ENCODE measurements at regions not wholly inside any gene's neighbourhood (a gene's known extent, or its start where the extent isn't known, plus 50 kb on each side); places are given as distances from the start of the nearest gene placed in this dataset.

DNA sequence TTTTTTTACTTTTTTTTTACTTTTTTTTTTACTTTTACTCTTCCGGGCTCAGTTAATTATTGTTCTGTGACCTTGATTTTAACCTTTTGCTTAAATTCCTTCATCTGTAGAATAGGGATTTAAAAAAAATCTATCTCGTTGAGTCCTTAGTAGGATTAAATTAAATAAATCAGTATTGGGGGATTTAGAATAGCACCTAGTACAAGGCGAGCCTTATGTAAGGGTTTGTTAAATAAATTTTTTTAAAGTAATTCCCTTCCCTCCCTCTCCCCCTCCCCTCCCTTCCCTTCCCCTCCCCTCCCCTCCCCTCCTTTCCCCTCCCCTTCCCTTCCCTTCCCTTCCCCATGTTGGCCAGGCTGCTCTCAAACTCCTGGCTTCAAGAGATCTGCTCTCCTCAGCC lies 287.2 kb upstream of the KCNH8 start:
- no peak overlapping the region for H3K27ac ChIP-seq
- DNase-seq (ENCODE audit: low read depth in 1 of 2, low spot score in 1 of 2): no peak
- no peaks in the 10 kb centered on the region for H3K4me1 ChIP-seq (ENCODE audit: low read depth)
- TF ChIP-seq, protein P1, sequence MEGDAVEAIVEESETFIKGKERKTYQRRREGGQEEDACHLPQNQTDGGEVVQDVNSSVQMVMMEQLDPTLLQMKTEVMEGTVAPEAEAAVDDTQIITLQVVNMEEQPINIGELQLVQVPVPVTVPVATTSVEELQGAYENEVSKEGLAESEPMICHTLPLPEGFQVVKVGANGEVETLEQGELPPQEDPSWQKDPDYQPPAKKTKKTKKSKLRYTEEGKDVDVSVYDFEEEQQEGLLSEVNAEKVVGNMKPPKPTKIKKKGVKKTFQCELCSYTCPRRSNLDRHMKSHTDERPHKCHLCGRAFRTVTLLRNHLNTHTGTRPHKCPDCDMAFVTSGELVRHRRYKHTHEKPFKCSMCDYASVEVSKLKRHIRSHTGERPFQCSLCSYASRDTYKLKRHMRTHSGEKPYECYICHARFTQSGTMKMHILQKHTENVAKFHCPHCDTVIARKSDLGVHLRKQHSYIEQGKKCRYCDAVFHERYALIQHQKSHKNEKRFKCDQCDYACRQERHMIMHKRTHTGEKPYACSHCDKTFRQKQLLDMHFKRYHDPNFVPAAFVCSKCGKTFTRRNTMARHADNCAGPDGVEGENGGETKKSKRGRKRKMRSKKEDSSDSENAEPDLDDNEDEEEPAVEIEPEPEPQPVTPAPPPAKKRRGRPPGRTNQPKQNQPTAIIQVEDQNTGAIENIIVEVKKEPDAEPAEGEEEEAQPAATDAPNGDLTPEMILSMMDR (IDR thresholded peaks at IDR 0.05; ENCODE audit: low read depth, low read length): no peak
- no peaks in the 10 kb centered on the region for H3K27me3 ChIP-seq
- no peaks in the 10 kb centered on the region for H3K9me3 ChIP-seq (ENCODE audit: low read depth)
- no peaks in the 10 kb centered on the region for H3K36me3 ChIP-seq
- H3K4me3 ChIP-seq: no peak overlapping the region

DNA sequence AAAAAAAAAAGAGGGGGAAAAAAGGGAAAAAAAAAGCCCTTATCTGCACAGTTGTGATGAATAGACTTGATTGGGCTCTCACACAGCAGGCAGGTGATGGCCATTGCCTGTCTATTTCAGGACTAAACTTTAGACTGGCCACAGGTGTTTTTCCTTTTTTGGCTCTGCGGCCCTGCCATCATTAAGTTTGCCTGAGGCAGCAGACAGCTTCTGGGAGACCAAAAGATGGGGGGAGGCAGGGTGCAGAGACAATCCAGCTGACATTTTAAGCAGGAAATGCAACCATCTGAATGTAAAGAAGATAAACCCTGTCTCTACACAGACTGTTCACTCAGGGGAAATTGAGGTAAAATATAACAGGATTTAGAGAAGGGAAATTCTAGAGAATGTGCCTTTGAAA lies 295.0 kb upstream of the KCNH8 start:
- Histone ChIP-seq H3K27me3 (no peaks in the 10 kb centered on the region), H3K27ac (no peak overlapping the region), H3K4me3 (no peak overlapping the region), H3K9me3 (ENCODE audit: low read depth) (no peaks in the 10 kb centered on the region), H3K4me1 (ENCODE audit: low read depth) (no peaks in the 10 kb centered on the region), H3K36me3 (no peaks in the 10 kb centered on the region)
- DNase-seq (ENCODE audit: low read depth in 1 of 2, low spot score in 1 of 2): no peak
- TF ChIP-seq, protein P1 (IDR thresholded peaks at IDR 0.05; ENCODE audit: low read depth, low read length): no peak

DNA sequence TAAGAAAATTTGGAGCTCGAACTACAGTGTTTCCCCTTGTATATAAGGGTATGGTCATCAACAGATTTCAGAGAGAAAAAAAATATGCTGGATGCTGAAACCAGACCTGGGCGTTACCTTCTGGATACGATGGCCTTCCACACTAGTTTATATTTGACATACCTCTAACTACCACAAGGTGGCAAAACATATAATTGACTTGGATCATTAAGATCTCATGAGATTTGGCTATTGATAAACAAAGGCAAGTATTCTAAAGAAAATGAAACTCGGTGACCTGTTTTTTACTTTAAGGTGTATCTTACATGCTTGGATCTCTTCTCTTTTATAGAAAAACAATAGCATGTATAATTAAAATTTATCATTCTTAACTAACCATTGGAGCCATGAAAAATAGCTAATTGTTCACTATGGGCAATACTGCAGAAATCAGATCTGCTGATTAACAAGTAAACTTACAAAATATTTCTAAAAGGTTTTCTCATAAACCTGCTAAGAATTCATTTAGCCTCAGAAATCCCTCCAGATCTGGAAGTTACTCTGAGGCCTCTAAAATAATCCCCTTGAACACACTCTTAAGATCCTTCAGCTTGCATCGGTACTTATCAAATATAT lies 300.6 kb upstream of the KCNH8 start:
- Histone ChIP-seq H3K27me3 (no peaks in the 10 kb centered on the region), H3K4me1 (ENCODE audit: low read depth) (no peaks in the 10 kb centered on the region), H3K27ac (no peak overlapping the region), H3K9me3 (ENCODE audit: low read depth) (no peaks in the 10 kb centered on the region), H3K36me3 (no peaks in the 10 kb centered on the region), H3K4me3 (no peak overlapping the region)
- no peak for DNase-seq (ENCODE audit: low read depth in 1 of 2, low spot score in 1 of 2)
- TF ChIP-seq, protein P1 (IDR thresholded peaks at IDR 0.05; ENCODE audit: low read depth, low read length): no peak

DNA sequence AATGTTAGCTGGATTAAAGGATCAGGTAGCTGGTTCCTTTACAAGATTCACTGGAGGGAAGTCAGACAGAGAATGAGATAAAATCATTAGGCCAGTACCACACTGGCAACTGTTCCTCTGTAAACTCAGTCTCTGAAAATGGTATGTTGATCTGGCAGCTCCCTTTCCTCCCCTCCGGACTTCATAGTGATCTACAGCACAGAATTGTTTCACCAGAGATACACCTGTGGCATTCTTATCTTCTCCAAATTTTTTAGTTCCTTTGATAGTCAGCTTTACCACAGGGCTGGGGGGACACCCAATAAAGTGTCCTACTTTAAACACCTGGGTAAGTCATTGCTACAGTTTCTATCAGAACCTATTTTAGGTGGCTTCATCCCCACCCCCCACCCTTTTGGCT lies 304.3 kb upstream of the KCNH8 start:
- no peaks in the 10 kb centered on the region for H3K9me3 ChIP-seq (ENCODE audit: low read depth)
- no peaks in the 10 kb centered on the region for H3K4me1 ChIP-seq (ENCODE audit: low read depth)
- no peaks in the 10 kb centered on the region for H3K27me3 ChIP-seq
- no peak overlapping the region for H3K4me3 ChIP-seq
- DNase-seq (ENCODE audit: low read depth in 1 of 2, low spot score in 1 of 2): no peak
- H3K27ac ChIP-seq: no peak overlapping the region
- TF ChIP-seq, protein P1 (IDR thresholded peaks at IDR 0.05; ENCODE audit: low read depth, low read length): no peak
- H3K36me3 ChIP-seq: no peaks in the 10 kb centered on the region

DNA sequence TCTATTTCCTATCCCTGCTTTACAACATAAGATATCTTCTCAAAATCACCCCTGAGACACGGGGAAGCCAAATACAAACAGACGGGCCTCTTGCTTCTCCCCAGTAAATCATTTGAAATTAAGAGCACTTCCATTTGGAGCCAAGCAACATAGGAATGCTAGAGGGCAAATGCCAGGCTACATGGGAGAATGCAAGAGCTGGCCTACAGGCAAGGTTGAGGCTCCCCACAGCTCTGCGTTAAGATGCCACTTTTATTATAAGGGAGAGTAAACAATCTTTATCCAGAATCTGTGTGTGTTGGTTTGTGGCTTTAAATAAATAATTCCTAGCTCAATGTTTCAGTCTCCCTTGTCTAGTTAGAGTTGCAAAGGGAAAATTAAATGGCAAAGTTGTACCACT lies 305.1 kb upstream of the KCNH8 start:
- TF ChIP-seq, protein P1 (IDR thresholded peaks at IDR 0.05; ENCODE audit: low read depth, low read length): no peak
- no peaks in the 10 kb centered on the region for H3K9me3 ChIP-seq (ENCODE audit: low read depth)
- H3K27ac ChIP-seq: no peak overlapping the region
- H3K27me3 ChIP-seq: no peaks in the 10 kb centered on the region
- no peaks in the 10 kb centered on the region for H3K36me3 ChIP-seq
- no peak for DNase-seq (ENCODE audit: low read depth in 1 of 2, low spot score in 1 of 2)
- no peak overlapping the region for H3K4me3 ChIP-seq
- no peaks in the 10 kb centered on the region for H3K4me1 ChIP-seq (ENCODE audit: low read depth)

Data from cardiac muscle cell (in vitro differentiated cells and primary cell).